Activated CD8-positive, alpha-beta memory T cell treated with anti-CD3 and anti-CD28 coated beads for 36 hours (primary cell): ENCODE measurements at regions not wholly inside any gene's neighbourhood (a gene's known extent, or its start where the extent isn't known, plus 50 kb on each side); places are given as distances from the start of the nearest gene placed in this dataset.

Experiments used
- CTCF ChIA-PET: fragments of 350-600 bp; sonication (Branson Sonifier 250); formaldehyde crosslinking; loops from one replicate; lab custom pipeline; 2021; ENCODE audit warnings: antibody characterized with exemption; lab: Charles Lee
- POLR2A ChIA-PET: fragments of 350-600 bp; sonication (Branson Sonifier 250); formaldehyde crosslinking; loops from one replicate; lab custom pipeline; 2021; ENCODE audit warnings: antibody characterized with exemption; lab: Charles Lee

DNA sequence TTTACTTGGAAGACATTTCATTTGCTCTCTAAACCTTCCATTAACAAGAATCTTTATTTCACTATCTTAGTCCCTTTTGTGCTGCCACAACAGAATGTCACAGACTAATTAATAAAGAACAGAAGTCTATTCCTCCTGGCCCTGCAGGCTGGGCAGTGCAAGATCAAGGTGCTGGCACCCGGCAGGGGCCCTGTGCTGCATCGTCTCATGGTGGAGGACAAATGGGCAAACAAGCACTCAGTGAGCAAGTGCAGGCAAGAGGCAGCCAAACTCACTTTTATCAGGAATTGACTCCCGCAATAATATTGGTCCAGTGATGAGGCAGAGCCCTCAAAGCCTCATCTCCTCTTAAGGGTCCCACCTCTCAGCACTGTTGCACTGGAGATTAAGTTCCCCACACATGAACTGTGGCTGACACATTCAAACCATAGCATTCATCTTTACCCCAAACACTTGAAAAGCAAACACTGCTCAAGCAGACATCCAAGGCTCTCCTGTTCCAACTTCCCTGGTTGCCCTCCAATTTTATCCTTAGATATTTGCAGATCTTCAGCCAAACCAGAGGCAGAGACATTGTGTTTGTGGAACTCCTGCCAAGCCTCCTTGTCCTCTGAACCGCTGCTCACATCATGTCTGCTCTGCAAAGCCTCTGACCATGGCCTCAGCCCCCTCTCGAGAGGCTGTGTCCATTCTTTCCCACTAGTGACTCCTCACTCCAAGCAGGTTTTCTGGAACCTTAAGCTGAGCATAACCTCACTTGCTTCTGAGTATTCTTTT lies 404.4 kb upstream of the SOX11 start:
- ChIA-PET POLR2A (no interaction called here), CTCF (no interaction called here)

DNA sequence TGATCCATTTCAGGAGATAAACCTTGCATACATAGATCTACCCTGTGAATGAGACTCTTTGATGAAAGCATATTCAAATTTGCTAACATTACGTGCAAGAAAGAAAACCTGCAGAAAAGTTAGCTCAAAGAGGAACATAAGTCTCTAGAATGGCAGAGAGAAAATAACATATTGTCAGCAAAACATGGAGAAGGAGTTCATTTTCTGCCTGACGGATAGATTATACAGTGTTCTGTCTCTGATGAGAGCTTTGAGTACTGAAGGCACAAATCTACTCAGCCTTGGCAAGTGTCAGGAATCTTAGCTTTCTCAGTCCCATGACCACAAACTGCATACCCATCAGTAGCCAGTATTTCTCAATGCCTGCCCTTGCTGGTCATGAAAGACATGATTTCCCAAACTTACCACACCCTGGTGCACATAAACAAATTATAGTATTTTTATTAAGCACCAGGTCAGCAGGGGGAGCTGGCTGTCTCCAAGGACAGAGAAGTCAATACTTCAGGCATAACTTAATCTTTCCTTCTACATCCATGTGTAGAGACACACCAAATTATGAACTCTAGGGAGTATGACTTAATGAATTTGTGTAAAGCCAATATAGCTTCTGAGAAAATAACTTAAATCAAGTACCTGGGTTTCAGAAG lies 401.2 kb upstream of the SOX11 start:
- ChIA-PET POLR2A (no interaction called here), CTCF (no interaction called here)

DNA sequence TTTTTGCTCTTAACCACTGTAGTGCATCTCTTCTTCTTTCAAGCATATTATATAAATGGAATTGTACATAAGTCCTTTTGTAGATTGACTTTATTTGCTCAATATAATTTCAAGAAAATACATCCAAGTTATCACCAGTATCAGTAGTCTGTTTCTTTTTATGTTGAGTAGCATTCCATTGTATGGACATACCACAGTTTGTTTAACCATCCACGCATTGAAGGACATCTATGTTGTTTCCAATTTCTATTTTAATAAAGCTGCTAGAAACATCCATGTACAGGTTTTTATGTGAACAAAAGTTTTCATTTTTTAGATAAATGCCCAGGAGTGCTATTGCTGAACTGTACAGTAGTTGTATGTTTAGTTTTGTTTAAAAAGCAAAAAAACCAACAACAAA lies 387.5 kb upstream of the SOX11 start:
- ChIA-PET CTCF (no interaction called here), POLR2A (no interaction called here)

DNA sequence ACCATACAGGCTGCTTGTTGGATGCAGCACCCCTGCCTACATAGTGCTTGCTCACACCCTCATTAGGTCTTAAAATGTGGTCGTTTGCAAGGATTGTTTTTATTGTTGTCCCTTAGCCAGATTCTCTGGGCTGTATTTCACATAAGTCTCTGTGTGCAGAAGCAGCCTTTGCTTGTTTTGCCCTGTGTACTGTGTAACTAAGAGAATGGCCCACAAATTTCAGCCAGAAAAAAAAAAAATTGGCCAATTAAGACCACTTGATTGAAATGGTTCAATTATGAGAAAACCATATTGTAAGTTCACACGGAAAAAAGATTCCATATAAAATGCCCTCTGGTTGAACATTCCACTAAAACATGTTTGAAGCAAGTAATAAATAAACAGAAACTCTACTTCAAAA lies 377.1 kb upstream of the SOX11 start:
- ChIA-PET CTCF (no interaction called here), POLR2A (no interaction called here)

DNA sequence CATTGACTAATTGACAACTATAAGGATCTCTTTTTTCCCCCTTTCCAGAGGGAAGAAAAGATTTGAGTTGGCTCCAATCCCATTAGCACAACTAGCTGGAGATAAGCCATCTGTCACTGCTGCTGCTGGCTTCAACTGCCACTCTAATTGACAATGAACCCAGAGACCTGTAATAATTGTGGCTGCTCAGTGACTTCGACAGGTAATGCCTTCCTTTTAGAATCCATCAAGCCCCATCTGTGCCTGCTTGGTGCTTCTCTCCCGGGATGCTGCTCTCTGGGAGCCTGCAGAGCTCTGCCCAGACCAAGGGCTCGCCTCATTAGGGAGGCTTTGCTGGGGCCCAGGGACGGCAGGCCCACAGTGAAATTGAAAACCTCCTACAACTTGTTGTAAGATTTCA lies 376.7 kb upstream of the SOX11 start:
- CTCF ChIA-PET: no interaction called here
- POLR2A ChIA-PET: no interaction called here

DNA sequence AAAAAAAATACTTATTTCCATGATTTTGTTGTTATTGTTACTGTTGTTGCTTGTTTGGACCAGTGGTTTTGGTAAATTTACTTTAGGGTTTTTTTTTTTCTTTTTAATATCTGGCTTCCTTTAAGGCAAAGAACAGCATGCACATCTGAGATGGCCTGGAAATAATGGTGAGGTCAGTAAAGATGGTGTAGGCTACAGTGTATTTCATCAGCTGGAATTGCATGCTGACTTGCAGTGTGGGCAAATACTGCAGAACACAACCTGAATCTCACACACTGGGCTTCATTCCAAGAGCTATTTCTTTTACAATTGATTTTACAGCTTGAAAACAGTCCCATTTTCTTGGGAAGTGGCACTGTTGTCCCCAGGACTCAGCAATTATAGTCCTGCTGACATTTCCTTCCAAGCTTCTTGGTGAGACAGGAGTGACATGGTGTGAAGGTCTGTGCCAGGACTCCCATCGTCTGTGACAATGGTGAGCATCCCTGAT lies 376.1 kb upstream of the SOX11 start:
- CTCF ChIA-PET: no interaction called here
- POLR2A ChIA-PET: no interaction called here

DNA sequence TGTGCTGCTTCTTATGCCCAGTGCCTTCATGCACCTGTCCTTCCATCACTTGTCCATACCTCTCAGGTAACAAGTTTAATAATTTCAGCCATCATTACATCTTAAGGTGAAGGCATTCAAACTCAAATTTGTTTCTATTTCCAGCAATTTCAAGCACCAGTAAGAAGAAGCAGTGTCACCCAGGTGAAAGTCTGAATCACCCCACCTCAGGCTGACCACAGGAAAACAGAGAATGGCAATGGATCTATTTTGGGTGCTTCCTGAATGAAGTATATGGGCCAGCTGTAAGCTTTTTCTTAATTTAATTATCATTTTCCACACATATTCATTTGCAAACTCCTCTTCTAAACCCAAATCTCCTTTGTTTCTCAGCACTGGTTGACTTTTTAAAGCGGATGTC lies 372.7 kb upstream of the SOX11 start:
- ChIA-PET CTCF (no interaction called here), POLR2A (no interaction called here)

DNA sequence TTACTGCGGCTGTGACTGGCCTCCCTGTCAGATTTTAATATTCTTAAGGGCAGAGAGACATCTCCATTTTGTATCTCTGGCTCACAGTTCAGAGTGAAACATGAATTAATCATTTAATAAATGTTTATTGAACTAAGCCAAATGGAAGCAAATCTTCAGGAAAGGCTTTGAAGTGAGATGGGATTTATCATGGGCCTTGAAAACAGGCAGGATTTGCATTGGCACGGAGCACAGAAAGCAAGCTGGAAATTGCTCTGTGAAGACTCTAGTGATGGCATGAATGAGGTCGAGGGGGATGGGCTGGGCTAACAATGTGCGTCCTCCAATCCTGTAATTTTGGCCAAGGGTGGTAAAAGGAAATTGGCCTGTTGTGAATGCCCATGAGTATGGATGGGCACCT lies 369.8 kb upstream of the SOX11 start:
- ChIA-PET POLR2A (no interaction called here), CTCF (no interaction called here)

DNA sequence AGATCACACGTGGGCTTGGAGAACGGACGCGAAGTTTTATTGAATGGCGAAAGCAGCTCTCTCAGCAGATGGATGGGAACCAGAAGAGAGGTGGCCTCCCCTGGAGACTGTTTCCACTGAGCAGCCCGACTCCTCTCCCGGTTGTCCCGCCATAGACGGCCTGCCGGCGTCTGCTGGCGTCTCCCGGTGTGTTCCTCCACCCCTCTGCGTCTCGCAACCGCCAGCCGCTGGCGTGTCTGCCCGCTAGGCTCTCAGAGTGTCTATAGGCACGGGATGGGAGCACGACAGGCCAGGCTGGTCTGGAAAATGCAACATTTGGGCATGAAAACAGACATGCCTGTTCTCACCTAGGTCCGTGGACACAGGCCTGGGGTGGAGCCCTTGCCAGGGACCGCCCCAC lies 366.7 kb upstream of the SOX11 start:
- ChIA-PET POLR2A (no interaction called here), CTCF (no interaction called here)

DNA sequence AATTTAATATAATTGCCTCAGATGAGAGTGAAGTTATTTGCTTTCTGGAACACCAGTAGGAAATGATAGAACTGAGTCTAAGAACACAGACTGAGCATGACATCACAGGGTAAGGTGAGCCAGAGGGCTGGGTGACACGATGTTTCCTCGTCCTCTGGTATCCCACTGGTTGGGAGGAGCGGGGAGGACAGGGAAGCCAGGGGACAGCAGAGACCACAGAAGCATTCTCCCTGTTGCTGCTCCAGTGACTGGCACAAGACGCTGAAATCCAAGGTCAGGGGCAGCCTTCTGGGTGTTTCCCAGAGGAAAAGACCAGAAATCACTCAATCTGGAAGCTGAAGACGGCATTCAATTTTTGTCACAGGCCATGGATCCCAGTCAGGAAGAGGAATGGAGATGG lies 363.4 kb upstream of the SOX11 start:
- ChIA-PET POLR2A (no interaction called here), CTCF (no interaction called here)

DNA sequence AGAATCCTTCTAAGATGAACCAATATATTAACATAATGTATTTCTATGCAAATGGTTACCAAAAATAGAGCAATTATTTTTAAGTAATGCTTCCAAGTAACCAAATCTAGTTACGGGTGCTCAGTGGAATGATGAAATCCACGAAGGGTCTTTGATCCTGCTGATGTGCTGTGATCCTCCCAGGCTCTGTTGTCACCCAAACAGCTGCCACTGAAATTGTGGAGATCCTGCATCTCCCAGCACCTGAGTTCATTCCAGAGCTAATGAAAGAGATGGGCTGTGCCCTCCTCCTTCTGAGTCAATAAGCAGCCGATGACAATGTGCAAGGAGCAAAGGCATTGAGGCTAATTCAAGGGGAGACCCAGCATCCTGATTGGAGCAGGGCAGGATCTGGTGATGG lies 362.4 kb upstream of the SOX11 start:
- POLR2A ChIA-PET: no interaction called here
- CTCF ChIA-PET: no interaction called here

DNA sequence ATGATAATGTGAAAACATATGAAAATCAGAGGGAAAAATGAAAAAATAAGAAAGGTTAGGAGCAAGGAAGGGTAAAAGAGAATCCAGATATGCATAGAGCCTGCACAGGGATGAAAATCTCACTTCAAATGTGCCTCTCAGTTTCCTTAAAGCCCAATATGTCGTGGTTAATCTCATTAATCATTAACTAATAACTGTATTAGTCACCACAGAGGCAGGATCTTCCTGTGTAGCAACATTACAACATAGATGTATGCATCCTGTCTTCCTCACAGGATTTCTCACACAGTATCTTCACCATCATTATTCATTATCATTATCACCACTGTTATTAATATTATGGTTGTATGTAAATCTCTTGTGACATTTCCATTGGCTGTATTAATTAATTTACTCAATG lies 361.2 kb upstream of the SOX11 start:
- POLR2A ChIA-PET: no interaction called here
- CTCF ChIA-PET: no interaction called here

DNA sequence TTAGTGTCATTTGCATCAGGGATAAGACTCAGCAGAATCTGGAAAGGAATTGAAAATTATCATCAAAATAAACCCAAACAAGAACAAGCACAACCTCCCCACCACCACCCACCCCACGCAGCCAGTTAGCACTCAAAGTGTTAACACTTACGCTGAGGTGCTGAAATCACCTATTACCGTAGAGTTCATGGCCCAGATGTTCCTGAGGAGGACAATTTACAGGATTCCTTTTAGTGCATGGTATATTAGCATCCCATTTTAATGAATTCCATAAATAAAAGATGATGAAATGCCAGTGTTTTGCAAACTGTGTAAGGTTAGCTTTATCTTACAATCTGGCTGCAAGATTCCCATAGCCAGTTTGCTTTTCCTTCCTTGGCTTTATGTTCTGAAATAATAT lies 359.3 kb upstream of the SOX11 start:
- CTCF ChIA-PET: no interaction called here
- POLR2A ChIA-PET: no interaction called here

DNA sequence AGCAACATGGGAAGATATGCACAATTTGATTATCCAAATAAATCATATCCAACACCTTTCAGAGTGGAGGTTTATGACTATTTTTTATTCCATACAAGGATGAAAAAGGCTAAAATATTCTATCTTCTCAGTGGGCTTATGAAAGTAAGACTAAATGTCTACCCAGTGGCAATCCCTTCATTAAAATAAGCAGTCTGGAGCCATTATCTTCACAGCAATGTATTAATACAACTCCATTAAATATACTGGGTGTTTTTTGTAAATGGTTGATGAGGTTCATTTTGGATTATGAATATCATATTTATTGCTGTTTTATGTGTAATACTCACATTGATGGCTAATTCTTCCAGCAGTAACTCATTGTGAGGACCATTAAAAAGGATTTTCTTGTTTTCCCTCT lies 352.7 kb upstream of the SOX11 start:
- CTCF ChIA-PET: no interaction called here
- POLR2A ChIA-PET: no interaction called here

DNA sequence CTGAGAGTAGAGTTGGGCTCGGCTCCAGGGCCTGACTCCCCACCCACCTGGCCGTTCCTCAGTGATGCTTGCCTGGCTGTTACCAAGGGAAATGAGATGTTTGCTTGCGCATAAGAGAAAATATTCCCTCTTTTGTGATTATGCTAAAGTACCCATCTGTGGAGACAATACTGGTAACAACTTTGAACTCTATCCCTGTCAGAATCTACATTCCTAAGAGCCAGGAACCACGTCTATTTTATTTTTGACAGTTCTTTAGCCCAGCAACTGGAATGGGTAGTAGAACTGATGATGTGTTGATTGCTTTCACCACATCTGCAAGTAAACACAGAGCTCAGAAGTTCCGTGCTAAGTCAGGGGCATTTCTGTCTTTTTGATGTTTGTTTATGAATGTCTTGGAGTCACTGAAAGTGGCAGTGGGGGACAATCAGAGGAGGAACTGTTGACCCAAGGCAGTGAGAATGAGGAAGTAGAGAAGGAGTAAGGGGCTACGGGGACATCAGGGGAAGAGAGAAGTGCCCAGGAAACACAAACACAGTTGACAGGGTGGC lies 348.3 kb upstream of the SOX11 start:
- CTCF ChIA-PET: no interaction called here
- POLR2A ChIA-PET: no interaction called here

DNA sequence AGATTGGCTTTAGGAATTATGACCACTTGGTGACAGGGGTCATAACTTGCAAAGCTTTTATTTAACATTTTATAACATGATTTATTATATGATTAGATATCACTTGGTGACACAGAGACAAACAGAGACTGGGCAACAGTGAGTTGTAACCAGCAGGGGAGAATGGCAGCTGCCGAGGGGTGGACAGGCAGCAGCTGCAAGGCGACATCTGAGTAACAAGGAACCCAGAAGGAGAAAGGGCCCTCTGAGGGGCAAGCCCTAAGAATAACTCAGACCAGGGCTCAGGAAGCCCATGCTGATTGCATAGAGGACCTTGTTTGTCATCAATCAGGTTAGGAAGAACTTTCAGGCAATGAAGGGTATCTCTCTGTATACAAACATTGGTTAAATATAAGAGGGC lies 339.9 kb upstream of the SOX11 start:
- POLR2A ChIA-PET: no interaction called here
- CTCF ChIA-PET: no interaction called here

DNA sequence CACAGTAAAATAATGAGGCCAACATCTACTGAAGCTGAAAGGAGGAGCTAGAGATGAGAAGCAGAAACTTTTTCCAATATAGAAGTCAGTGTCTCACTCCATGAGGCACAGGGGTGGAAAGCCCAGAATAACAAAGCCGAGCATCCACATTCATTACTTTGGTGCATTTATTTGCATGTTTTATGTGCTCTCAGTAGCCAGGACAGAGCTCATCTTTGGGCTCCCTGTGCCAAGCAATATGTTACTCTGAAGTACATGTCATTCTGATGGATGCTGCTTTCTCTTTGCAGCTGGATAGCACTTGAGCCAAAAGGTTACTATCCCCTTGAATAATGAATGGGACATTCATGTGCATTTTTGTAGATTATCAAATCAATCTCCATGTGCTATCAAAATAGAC lies 338.6 kb upstream of the SOX11 start:
- CTCF ChIA-PET: no interaction called here
- POLR2A ChIA-PET: no interaction called here

DNA sequence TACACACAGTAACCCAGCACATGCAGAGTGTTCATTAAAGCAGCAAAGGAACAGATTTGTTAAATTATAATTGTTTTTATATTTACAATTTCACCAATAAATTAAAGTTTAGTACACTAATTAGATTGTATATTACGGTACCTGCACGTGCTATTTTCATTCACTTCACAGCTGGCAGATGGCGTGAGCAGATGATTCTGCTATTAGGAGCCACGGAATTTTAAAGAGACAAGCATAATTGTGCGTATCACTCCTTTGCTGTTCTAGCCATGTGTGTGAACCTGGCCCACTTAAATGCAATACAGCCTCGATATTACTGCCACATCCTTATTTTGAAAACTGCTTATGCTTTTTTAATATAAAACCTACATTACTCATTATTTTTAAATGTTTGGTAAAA lies 332.8 kb upstream of the SOX11 start:
- CTCF ChIA-PET: no interaction called here

DNA sequence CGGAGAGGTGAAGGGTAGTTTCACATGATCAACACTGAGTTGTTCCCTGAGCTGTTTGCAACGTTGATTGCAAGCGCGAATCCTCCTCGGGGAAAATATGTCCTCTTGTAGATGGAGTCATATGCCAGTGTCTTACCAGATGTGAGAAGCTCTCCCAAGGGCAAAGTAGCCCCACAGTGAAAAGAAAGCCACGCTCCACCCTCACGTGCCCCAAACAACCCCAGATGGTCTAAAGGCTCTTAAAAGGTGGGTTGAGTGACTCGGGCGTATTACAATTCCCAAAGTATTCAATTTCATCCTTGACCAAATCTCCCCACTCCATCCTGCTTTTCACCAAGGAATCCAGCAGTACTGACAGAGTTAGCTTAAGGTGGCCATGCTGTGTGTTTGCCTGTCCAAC lies 332.1 kb upstream of the SOX11 start:
- ChIA-PET CTCF (no interaction called here), POLR2A (no interaction called here)

More for the DNA sequence above, 332.8 kb upstream of the SOX11 start:
- POLR2A ChIA-PET: no interaction called here

DNA sequence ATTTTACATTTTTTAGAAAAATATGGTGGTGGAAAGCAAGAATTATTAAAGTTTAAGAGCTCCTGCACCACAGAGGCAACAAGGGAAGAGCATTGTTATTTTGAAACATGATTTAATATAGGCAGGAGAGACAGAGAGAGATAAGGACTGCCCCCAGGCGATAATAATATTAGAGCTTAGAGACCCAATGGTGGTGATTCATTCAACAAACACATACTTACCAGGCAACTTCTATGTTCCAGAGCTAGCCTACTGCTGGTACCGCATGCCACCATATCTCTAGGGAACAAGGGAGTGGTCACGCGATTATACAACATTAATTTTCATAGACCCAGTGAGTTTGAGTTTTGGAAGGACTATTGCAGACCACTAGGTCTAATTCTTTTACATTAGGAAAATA lies 327.8 kb upstream of the SOX11 start:
- CTCF ChIA-PET: no interaction called here
- POLR2A ChIA-PET: no interaction called here

DNA sequence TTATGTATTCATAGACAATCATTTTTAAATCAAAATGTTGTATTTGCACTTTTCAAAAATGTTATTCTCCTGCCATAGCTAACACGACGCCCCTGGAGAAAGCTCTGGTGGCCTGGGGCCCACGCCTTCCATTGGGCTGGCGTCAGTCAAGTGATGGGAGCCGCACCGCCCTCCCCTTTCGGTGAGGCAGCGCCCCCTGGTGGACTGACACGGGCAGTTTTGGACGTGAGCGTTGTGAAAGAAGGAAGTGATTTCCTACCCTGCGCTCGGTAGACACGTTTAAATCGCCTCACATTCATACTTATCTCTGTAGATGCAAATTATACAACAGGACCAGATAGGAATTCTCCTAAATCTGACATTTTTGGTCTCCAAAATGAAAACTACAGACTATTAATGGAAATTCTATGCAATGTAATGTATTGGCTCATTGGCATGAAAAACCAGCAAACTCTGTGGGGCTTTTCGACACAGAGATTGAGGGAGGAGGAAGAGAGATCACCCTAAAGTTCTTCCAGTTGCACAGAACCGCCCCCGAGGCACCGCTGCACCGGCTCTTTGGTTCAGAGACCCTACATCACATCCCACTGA lies 326.2 kb upstream of the SOX11 start:
- POLR2A ChIA-PET: no interaction called here

More for the DNA sequence above, 326.2 kb upstream of the SOX11 start:
- CTCF ChIA-PET: interaction anchor here (0.7 kb wide), 1 partner anchor 352 kb away, joined by 3 read pairs; no protein-coding TSS in a partner anchor
